GM12878 (cell line): ENCODE measurements at regions not wholly inside any gene's neighbourhood (a gene's known extent, or its start where the extent isn't known, plus 50 kb on each side); places are given as distances from the start of the nearest gene placed in this dataset.
"Not testable (repeated sequence)": the region's sequence is repeated elsewhere in the genome, so short reads cannot be mapped to it uniquely, and the experiment has no call there.

Source experiments
- ATAC-seq: fragments of 200-7000 bp; cut with Tn5 transposase; 3 replicates; pipeline ENCODE4 v1.9.1; 2020; ENCODE audit warnings: mild to moderate bottlenecking, moderate library complexity
- BruUV-seq: library from RNA; stranded (reverse); fragments of 400-500 nt; replicated peaks from 2 replicates; lab custom pipeline; 2021; lab: Mats Ljungman, UMichigan
- CTCF ChIA-PET: fragments of 300-600 bp; sonication (Branson Sonifier 250); formaldehyde crosslinking; extraction: SDS; loops from one replicate; lab custom pipeline; 2021; ENCODE audit warnings: inconsistent platforms; lab: Yijun Ruan, JAX
- POLR2A ChIA-PET: fragments of 350-600 bp; formaldehyde crosslinking; extraction: SDS; loops from one replicate; lab custom pipeline; 2021; ENCODE audit warnings: inconsistent platforms; lab: Charles Lee
- RAD21 ChIA-PET: fragments of 300-600 bp; sonication (Branson Sonifier 250); formaldehyde crosslinking; loops from one replicate; lab custom pipeline; 2023; ENCODE audit warnings: antibody characterized with exemption; ENCODE audit not compliant: unreplicated experiment; lab: Charles Lee
- SMC1A ChIA-PET: fragments of 300-600 bp; sonication (Branson Sonifier 250); formaldehyde crosslinking; loops from one replicate; lab custom pipeline; 2023; ENCODE audit not compliant: unreplicated experiment, uncharacterized antibody; lab: Charles Lee
- DNase-seq: peaks from one replicate; pipeline ENCODE4 v3.0.0-alpha.2; 2011; ENCODE audit warnings: low read depth, low spot score
- FAIRE-seq: peaks from 3 replicates; lab custom pipeline; 2011; peaks lifted over from hg19 to GRCh38; lab: Jason Lieb, UNC
- H2AFZ ChIP-seq: 2 replicates; pipeline ENCODE4 v1.6.0; 2011; ENCODE audit warnings: low read depth, low read length, control low read depth; ENCODE audit not compliant: control insufficient read depth
- H3K27ac ChIP-seq: 2 replicates; pipeline ENCODE4 v1.5.1; 2011; ENCODE audit warnings: control low read depth; ENCODE audit not compliant: control insufficient read depth, insufficient read depth
- H3K27me3 ChIP-seq, 2 experiments: replicated peaks in 1 of 2; 2 replicates each; pipeline versions ENCODE4 v1.6.0 to v1.6.1; 2011; ENCODE audit warnings: low read length in 1 of 2; ENCODE audit not compliant: control insufficient read depth in 2 of 2, insufficient read depth in 2 of 2
- H3K36me3 ChIP-seq, 2 experiments: 2 replicates each; pipeline ENCODE4 v1.5.1; 2011; ENCODE audit warnings: low read length in 1 of 2; ENCODE audit not compliant: control insufficient read depth in 2 of 2, insufficient read depth in 2 of 2
- H3K4me1 ChIP-seq: 2 replicates; pipeline ENCODE4 v1.6.1; 2011; ENCODE audit warnings: mild to moderate bottlenecking, low read length, moderate library complexity, mixed read lengths; ENCODE audit not compliant: control insufficient read depth, insufficient read depth
- H3K4me2 ChIP-seq: 2 replicates; pipeline ENCODE4 v1.6.0; 2011; ENCODE audit warnings: control low read depth; ENCODE audit not compliant: control insufficient read depth, insufficient read depth
- H3K4me3 ChIP-seq: fragments of 200-600 bp; sonication (generic); 2 replicates; pipeline ENCODE4 v1.5.1; 2016
- H3K79me2 ChIP-seq: 2 replicates; pipeline ENCODE4 v1.6.0; 2011; ENCODE audit warnings: low read length; ENCODE audit not compliant: control insufficient read depth, insufficient read depth
- H3K9ac ChIP-seq: 2 replicates; pipeline ENCODE4 v1.8.0; 2011; ENCODE audit warnings: low read length, control low read depth, mixed read lengths; ENCODE audit not compliant: control insufficient read depth, insufficient read depth
- H3K9me3 ChIP-seq: replicated peaks from 3 replicates; pipeline ENCODE4 v1.5.1; 2011; ENCODE audit warnings: mild to moderate bottlenecking, low read length; ENCODE audit not compliant: control insufficient read depth, insufficient read depth
- H4K20me1 ChIP-seq: 2 replicates; pipeline ENCODE4 v1.6.0; 2011; ENCODE audit not compliant: control insufficient read depth, insufficient read depth
- RBBP5 ChIP-seq: fragments of 200-600 bp; sonication (generic); conservative IDR thresholded peaks from 2 replicates; pipeline ENCODE4 v1.6.1; 2016
- ZBTB11 ChIP-seq: fragments of 450-650 bp; formaldehyde crosslinking; IDR thresholded peaks from 2 replicates; pipeline ENCODE4 v1.5.0; 2022; ENCODE audit warnings: mild to moderate bottlenecking, missing genetic modification characterization
- WGBS: methylation state at CpG from one replicate; pipeline ENCODE4 v1.1.6; 2016; ENCODE audit warnings: low lambda C conversion rate; ENCODE audit not compliant: insufficient replicate concordance, insufficient coverage; ENCODE audit errors: missing lambda C conversion rate; 5-methylcytosine and 5-hydroxymethylcytosine counted together
- in situ Hi-C: fragments of 300-500 bp; cut with MboI; formaldehyde crosslinking; loops from 9 replicates; pipeline ENCODE4 v1.14.3; 2018; ENCODE audit warnings: mixed read lengths
- intact Hi-C: fragments of 100-400 bp; cut with micrococcal nuclease; formaldehyde crosslinking; loops from one replicate; pipeline ENCODE4 v1.14.2; 2022; ENCODE audit not compliant: unreplicated experiment
- TF ChIP-seq, protein P1 (sequence below): fragments of 450-650 bp; formaldehyde crosslinking; IDR thresholded peaks from 2 replicates; pipeline ENCODE4 v1.4.0; 2022; ENCODE audit warnings: mild to moderate bottlenecking, moderate library complexity

DNA sequence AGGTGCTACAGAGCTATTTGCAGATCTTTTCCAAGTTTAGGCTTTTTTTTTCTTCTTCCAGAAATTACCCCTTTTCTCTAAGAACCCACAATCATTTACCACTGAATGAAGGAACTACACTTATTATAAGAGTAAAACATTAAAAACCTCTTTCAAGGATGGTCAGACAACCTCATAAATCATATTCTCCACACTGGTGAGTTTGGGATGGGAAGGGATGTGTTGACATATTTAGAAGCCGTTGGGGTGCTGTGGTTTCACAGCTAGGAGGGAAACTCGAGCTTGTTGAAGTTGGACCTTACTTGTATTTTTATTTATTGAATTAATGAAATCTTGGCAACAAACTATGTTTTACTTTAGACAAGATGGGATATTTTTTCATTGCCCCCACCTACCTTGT, 289.4 kb upstream of the MEIS1 start (continued):
- TF ChIP-seq ZBTB11 (CRISPR knock-in tag) (no peak), RBBP5 (no peak)
- TF ChIP-seq, protein P1, sequence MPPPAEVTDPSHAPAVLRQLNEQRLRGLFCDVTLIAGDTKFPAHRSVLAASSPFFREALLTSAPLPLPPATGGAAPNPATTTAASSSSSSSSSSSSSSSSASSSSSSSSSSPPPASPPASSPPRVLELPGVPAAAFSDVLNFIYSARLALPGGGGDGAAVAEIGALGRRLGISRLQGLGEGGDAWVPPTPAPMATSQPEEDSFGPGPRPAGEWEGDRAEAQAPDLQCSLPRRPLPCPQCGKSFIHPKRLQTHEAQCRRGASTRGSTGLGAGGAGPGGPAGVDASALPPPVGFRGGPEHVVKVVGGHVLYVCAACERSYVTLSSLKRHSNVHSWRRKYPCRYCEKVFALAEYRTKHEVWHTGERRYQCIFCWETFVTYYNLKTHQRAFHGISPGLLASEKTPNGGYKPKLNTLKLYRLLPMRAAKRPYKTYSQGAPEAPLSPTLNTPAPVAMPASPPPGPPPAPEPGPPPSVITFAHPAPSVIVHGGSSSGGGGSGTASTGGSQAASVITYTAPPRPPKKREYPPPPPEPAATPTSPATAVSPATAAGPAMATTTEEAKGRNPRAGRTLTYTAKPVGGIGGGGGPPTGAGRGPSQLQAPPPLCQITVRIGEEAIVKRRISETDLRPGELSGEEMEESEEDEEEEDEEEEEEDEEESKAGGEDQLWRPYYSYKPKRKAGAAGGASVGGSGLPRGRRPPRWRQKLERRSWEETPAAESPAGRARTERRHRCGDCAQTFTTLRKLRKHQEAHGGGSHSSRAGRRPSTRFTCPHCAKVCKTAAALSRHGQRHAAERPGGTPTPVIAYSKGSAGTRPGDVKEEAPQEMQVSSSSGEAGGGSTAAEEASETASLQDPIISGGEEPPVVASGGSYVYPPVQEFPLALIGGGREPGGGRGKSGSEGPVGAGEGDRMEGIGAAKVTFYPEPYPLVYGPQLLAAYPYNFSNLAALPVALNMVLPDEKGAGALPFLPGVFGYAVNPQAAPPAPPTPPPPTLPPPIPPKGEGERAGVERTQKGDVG, result no peak

GRCh38 chr2:66144324-66144723, 290.6 kb upstream of the MEIS1 start:
- H2AFZ ChIP-seq, intact Hi-C loops, H3K4me3 ChIP-seq, SMC1A ChIA-PET, DNase-seq, H3K36me3 ChIP-seq, H3K27ac ChIP-seq, ATAC-seq, in situ Hi-C loops, FAIRE-seq, H3K79me2 ChIP-seq, RAD21 ChIA-PET, H3K27me3 ChIP-seq, H3K9me3 ChIP-seq, H4K20me1 ChIP-seq, H3K4me2 ChIP-seq, BruUV-seq, H3K4me1 ChIP-seq, POLR2A ChIA-PET, H3K9ac ChIP-seq, CTCF ChIA-PET: not testable (repeated sequence)
- 12% methylated on average over 7 of the region's 7 CpGs for WGBS
